K562 (cell line): ENCODE measurements at regions not wholly inside any gene's neighbourhood (a gene's known extent, or its start where the extent isn't known, plus 50 kb on each side); places are given as distances from the start of the nearest gene placed in this dataset.

Experiments used
- ATAC-seq: fragments of 200-7000 bp; cut with Tn5 transposase; 3 replicates; pipeline ENCODE4 v1.9.1; 2020; ENCODE audit warnings: moderate library complexity
- BruUV-seq: library from RNA; stranded (reverse); fragments of 400-500 nt; replicated peaks from 2 replicates; lab custom pipeline; 2021; lab: Mats Ljungman, UMichigan
- CTCF ChIA-PET: fragments of 300-600 bp; formaldehyde crosslinking; extraction: SDS; loops from one replicate; lab custom pipeline; 2021; ENCODE audit warnings: low intra/inter-chr PET ratio; lab: Yijun Ruan, JAX
- POLR2A ChIA-PET: fragments of 300-600, 350-650 bp; sonication (Branson Sonifier 250); formaldehyde crosslinking; extraction: SDS; loops from one replicate; lab custom pipeline; 2021; ENCODE audit warnings: antibody characterized with exemption, inconsistent platforms; lab: Yijun Ruan, JAX
- DNase-seq, 4 experiments: peaks; one replicate each; pipeline versions ENCODE4 v3.0.0 to v3.0.0-alpha.2; 2011 to 2018; ENCODE audit warnings: low spot score in 3 of 4, mixed read lengths in 3 of 4; ENCODE audit errors: extremely low read depth in 1 of 4
- FAIRE-seq: peaks from 2 replicates; lab custom pipeline; 2011; peaks lifted over from hg19 to GRCh38; lab: Jason Lieb, UNC
- H2AFZ ChIP-seq: 2 replicates; pipeline ENCODE4 v1.6.0; 2011; ENCODE audit warnings: low read depth, low read length, control low read depth, inconsistent platforms
- H3K27ac ChIP-seq: fragments of 200-600 bp; 3 replicates; pipeline ENCODE4 v1.8.0; 2011; ENCODE audit warnings: low read depth, mild to moderate bottlenecking, control low read depth, inconsistent platforms, low read length, moderate library complexity, mixed read lengths; ENCODE audit errors: extremely low read depth
- H3K27me3 ChIP-seq, 2 experiments: fragments of 300-600 bp in 1 of 2; 2 replicates in 1 of 2; 3 replicates in 1 of 2; pipeline versions ENCODE4 v1.6.0 to v1.8.0; 2011; ENCODE audit warnings: inconsistent platforms in 2 of 2, low read length in 2 of 2, mild to moderate bottlenecking in 1 of 2, mixed read lengths in 1 of 2, moderate library complexity in 1 of 2; ENCODE audit not compliant: control insufficient read depth in 2 of 2, insufficient read depth in 2 of 2
- H3K36me3 ChIP-seq: fragments of 300-600 bp; 3 replicates; pipeline ENCODE4 v1.8.0; 2011; ENCODE audit warnings: mild to moderate bottlenecking, low read length, inconsistent platforms; ENCODE audit not compliant: control insufficient read depth, insufficient read depth
- H3K4me1 ChIP-seq, 2 experiments: fragments of 200-600 bp in 1 of 2; replicated peaks in 1 of 2; 2 replicates in 1 of 2; 3 replicates in 1 of 2; pipeline versions ENCODE4 v1.5.1 to v1.8.0; 2011; ENCODE audit warnings: inconsistent platforms in 2 of 2, low read length in 2 of 2, mild to moderate bottlenecking in 1 of 2, mixed read lengths in 1 of 2, moderate library complexity in 1 of 2; ENCODE audit not compliant: control insufficient read depth in 2 of 2, insufficient read depth in 2 of 2
- H3K4me2 ChIP-seq: 2 replicates; pipeline ENCODE4 v1.6.1; 2011; ENCODE audit warnings: low read length, control low read depth, inconsistent platforms, mixed read lengths; ENCODE audit not compliant: insufficient read depth
- H3K4me3 ChIP-seq: fragments of 200-600 bp; sonication (generic), shearing (Covaris generic); 2 replicates; pipeline ENCODE4 v1.5.1; 2016; ENCODE audit warnings: control low read depth, inconsistent platforms
- H3K79me2 ChIP-seq: fragments of 200-600 bp; 3 replicates; pipeline ENCODE4 v1.8.0; 2011; ENCODE audit warnings: low read length, inconsistent platforms; ENCODE audit not compliant: control insufficient read depth, insufficient read depth
- H3K9ac ChIP-seq, 2 experiments: 2 replicates each; pipeline versions ENCODE4 v1.6.0 to v1.6.1; 2011; ENCODE audit warnings: low read depth in 2 of 2, low read length in 2 of 2, control low read depth in 1 of 2, inconsistent platforms in 1 of 2, mild to moderate bottlenecking in 1 of 2, mixed read lengths in 1 of 2; ENCODE audit not compliant: insufficient read depth in 1 of 2
- H3K9me1 ChIP-seq: one replicate; pipeline ENCODE4 v1.6.0; 2011; ENCODE audit warnings: inconsistent platforms, mild to moderate bottlenecking, low read length, moderate library complexity; ENCODE audit not compliant: control insufficient read depth, insufficient read depth
- H3K9me3 ChIP-seq: replicated peaks from 2 replicates; pipeline ENCODE4 v1.5.1; 2011; ENCODE audit warnings: low read depth, low read length, inconsistent platforms; ENCODE audit not compliant: control insufficient read depth, insufficient read depth
- H4K20me1 ChIP-seq: replicated peaks from 2 replicates; pipeline ENCODE4 v1.6.1; 2011; ENCODE audit warnings: low read length, inconsistent platforms, mixed read lengths; ENCODE audit not compliant: control insufficient read depth, insufficient read depth
- MEF2D ChIP-seq: conservative IDR thresholded peaks from 2 replicates; pipeline ENCODE4 v1.6.1; 2016; ENCODE audit warnings: low read depth, missing genetic modification characterization, missing compliant biosample characterization
- RFX1 ChIP-seq: fragments of 450-650 bp; IDR thresholded peaks from 2 replicates; pipeline ENCODE4 v1.6.1; 2016; ENCODE audit warnings: mild to moderate bottlenecking, moderate library complexity
- ZBTB11 ChIP-seq, 3 experiments: fragments of 200-800 bp in 1 of 3; fragments of 250-450 bp in 1 of 3; fragments of 450-650 bp in 1 of 3; sonication (Bioruptor Pico) in 1 of 3; sonication (Bioruptor generic) in 1 of 3; formaldehyde crosslinking in 1 of 3; IDR thresholded peaks; 2 replicates each; pipeline versions ENCODE4 v1.6.1 to v1.8.0; 2016 to 2022; ENCODE audit warnings: mild to moderate bottlenecking in 2 of 3, missing genetic modification characterization in 2 of 3, missing compliant biosample characterization in 1 of 3, moderate library complexity in 1 of 3
- WGBS: fragments of 100-300 bp; shearing (Covaris generic); methylation state at CpG from one replicate; pipeline ENCODE4 v1.1.6; 2016; ENCODE audit warnings: low coverage, mixed read lengths; ENCODE audit not compliant: insufficient coverage; ENCODE audit errors: missing lambda C conversion rate; 5-methylcytosine and 5-hydroxymethylcytosine counted together
- in situ Hi-C: fragments of 300-500 bp; cut with MboI; formaldehyde crosslinking; loops from 4 replicates; pipeline ENCODE4 v1.15.0; 2018; ENCODE audit warnings: inconsistent platforms, mixed read lengths
- intact Hi-C: fragments of 100-400 bp; cut with micrococcal nuclease; formaldehyde crosslinking; loops from 2 replicates; pipeline ENCODE4 v1.14.2; 2022

GRCh38 chr3:64739971-64740631 is 52.3 kb upstream of the ADAMTS9 start:
- ATAC-seq (no peak), FAIRE-seq (no peak), DNase-seq (no peak)
- 6% methylated on average over 11 of the region's 11 CpGs for WGBS
- Histone ChIP-seq H3K27ac (no peak overlapping the region), H3K79me2 (no peaks in the 10 kb centered on the region), H3K27me3 (no peaks in the 10 kb centered on the region; a peak in 1 of 5 replicates), H3K9me1 (no peaks in the 10 kb centered on the region), H2AFZ (no peak overlapping the region), H3K36me3 (no peaks in the 10 kb centered on the region), H3K4me3 (no peak overlapping the region), H4K20me1 (no peaks in the 10 kb centered on the region), H3K4me1 (no peaks in the 10 kb centered on the region; a peak in 1 of 5 replicates), H3K9ac (no peak overlapping the region), H3K4me2 (no peak overlapping the region), H3K9me3 (no peaks in the 10 kb centered on the region)
- no peak for TF ChIP-seq RFX1
- TF ChIP-seq ZBTB11 (CRISPR knock-in tag; IDR thresholded peaks at IDR 0.05) = 0 out of 6 replicates have a peak, but pooled peaks of 1 of the 3 experiments have one; percentile 7
- TF ChIP-seq MEF2D = no peak
- no TSS peak for BruUV-seq
- POLR2A ChIA-PET = no interaction called here
- CTCF ChIA-PET = no interaction called here
- intact Hi-C loops (no loop called here), in situ Hi-C loops (no loop called here)
